GM12875 (cell line): ENCODE measurements at regions not wholly inside any gene's neighbourhood (a gene's known extent, or its start where the extent isn't known, plus 50 kb on each side); places are given as distances from the start of the nearest gene placed in this dataset.
A peak's percentile ranks its signal among the peaks of the same experiment; 100 is the strongest.

Source experiments
- H3K4me3 ChIP-seq: one replicate; pipeline ENCODE4 v1.5.1; 2011; ENCODE audit warnings: low read depth, low read length, control low read depth
- CTCF ChIP-seq: IDR thresholded peaks from 2 replicates; pipeline ENCODE4 v1.5.1; 2011; ENCODE audit warnings: low read depth, mild to moderate bottlenecking, control low read depth, inconsistent platforms, low read length, moderate library complexity, borderline replicate concordance; ENCODE audit not compliant: insufficient read depth

GRCh38 chr5:114101153-114101552, 260.7 kb upstream of the KCNN2 start:
- no peak overlapping the region for H3K4me3 ChIP-seq
- TF ChIP-seq CTCF = peak; percentile 38; the same call in 1 of the 2 replicates

- H3K4me3 ChIP-seq = no peak overlapping the region
- TF ChIP-seq CTCF = no peak
These were observed 248.3 kb upstream of the KCNN2 start for GRCh38 chr5:114113604-114114003.

DNA sequence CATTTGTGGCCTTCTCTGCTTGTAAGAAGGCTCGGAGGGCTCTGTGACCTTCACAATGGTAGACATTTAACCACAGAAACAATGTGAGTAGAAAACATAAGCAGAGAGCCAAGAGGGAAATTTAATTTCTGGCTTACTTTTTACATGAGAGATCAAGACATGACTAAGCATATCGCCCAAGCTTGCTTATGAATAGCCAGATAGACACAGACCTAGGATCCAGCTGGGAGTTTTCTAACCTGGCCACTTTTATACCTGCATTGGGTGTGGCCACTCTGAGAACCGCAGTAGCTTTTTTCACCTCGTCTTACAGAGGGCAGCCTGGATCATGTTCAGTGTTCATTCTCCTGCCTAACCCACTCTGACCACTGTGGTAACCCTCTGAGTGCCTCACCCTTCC, 244.9 kb upstream of the KCNN2 start:
- H3K4me3 ChIP-seq = no peak overlapping the region
- no peak for TF ChIP-seq CTCF

GRCh38 chr5:114118511-114118910, 243.4 kb upstream of the KCNN2 start:
- H3K4me3 ChIP-seq = no peak overlapping the region

GRCh38 chr5:114120166-114120565, 241.7 kb upstream of the KCNN2 start:
- no peak for TF ChIP-seq CTCF
- H3K4me3 ChIP-seq = no peak overlapping the region

More at GRCh38 chr5:114118511-114118910, 243.4 kb upstream of the KCNN2 start:
- no peak for TF ChIP-seq CTCF

GRCh38 chr5:114122852-114123251, 239.0 kb upstream of the KCNN2 start:
- no peak overlapping the region for H3K4me3 ChIP-seq
- TF ChIP-seq CTCF = no peak

GRCh38 chr5:114123654-114124053, 238.2 kb upstream of the KCNN2 start:
- TF ChIP-seq CTCF = no peak
- H3K4me3 ChIP-seq = no peak overlapping the region
